H9 (cell line): ENCODE measurements at regions not wholly inside any gene's neighbourhood (a gene's known extent, or its start where the extent isn't known, plus 50 kb on each side); places are given as distances from the start of the nearest gene placed in this dataset.

Experiments
- DNase-seq: peaks from one replicate; pipeline ENCODE4 v3.0.0-alpha.2; 2017
- H2AFZ ChIP-seq: one replicate; pipeline ENCODE4 v1.6.1; 2013; ENCODE audit warnings: mild to moderate bottlenecking, low read length, control low read depth, moderate library complexity
- H2AK5ac ChIP-seq: 2 replicates; pipeline ENCODE4 v1.6.1; 2013; ENCODE audit warnings: low read length, control low read depth, mixed read lengths; ENCODE audit not compliant: insufficient read length
- H2BK120ac ChIP-seq: one replicate; pipeline ENCODE4 v1.6.1; 2013; ENCODE audit warnings: low read depth, mild to moderate bottlenecking, low read length, control low read depth, inconsistent platforms; ENCODE audit not compliant: poor library complexity, severe bottlenecking
- H2BK12ac ChIP-seq: 2 replicates; pipeline ENCODE4 v1.6.1; 2013; ENCODE audit warnings: low read length, control low read depth, mixed read lengths, low read depth; ENCODE audit not compliant: insufficient read length
- H2BK15ac ChIP-seq: 2 replicates; pipeline ENCODE4 v1.6.1; 2013; ENCODE audit warnings: low read depth, low read length, control low read depth
- H2BK20ac ChIP-seq: one replicate; pipeline ENCODE4 v1.6.1; 2013; ENCODE audit warnings: low read depth, mild to moderate bottlenecking, low read length, control low read depth, inconsistent platforms; ENCODE audit not compliant: poor library complexity, severe bottlenecking
- H2BK5ac ChIP-seq: 2 replicates; pipeline ENCODE4 v1.6.1; 2013; ENCODE audit warnings: low read length, control low read depth, mixed read lengths; ENCODE audit not compliant: insufficient read length
- H3K14ac ChIP-seq: 2 replicates; pipeline ENCODE4 v1.6.1; 2013; ENCODE audit warnings: low read length, control low read depth; ENCODE audit not compliant: insufficient read depth
- H3K18ac ChIP-seq: 2 replicates; pipeline ENCODE4 v1.6.1; 2013; ENCODE audit warnings: low read depth, mild to moderate bottlenecking, mixed read lengths, low read length, control low read depth; ENCODE audit not compliant: insufficient read length
- H3K23ac ChIP-seq: 2 replicates; pipeline ENCODE4 v1.6.1; 2013; ENCODE audit warnings: low read length, control low read depth, mixed read lengths, low read depth; ENCODE audit not compliant: insufficient read length
- H3K23me2 ChIP-seq: 2 replicates; pipeline ENCODE4 v1.6.1; 2013; ENCODE audit warnings: low read depth, mild to moderate bottlenecking, mixed read lengths, low read length, control low read depth; ENCODE audit not compliant: insufficient read length, poor library complexity, severe bottlenecking
- H3K27ac ChIP-seq: 2 replicates; pipeline ENCODE4 v1.5.1; 2013; ENCODE audit warnings: low read length, control low read depth, mixed read lengths, low read depth; ENCODE audit not compliant: insufficient read length
- H3K27me3 ChIP-seq: 2 replicates; pipeline ENCODE4 v1.6.1; 2013; ENCODE audit warnings: low read length, control low read depth, inconsistent platforms; ENCODE audit not compliant: insufficient read depth
- H3K4ac ChIP-seq: 2 replicates; pipeline ENCODE4 v1.6.1; 2013; ENCODE audit warnings: low read depth, mild to moderate bottlenecking, control low read depth, inconsistent platforms, low read length, moderate library complexity
- H3K4me1 ChIP-seq: 2 replicates; pipeline ENCODE4 v1.6.1; 2013; ENCODE audit warnings: low read length, control low read depth, inconsistent platforms; ENCODE audit not compliant: insufficient read depth
- H3K4me2 ChIP-seq: 2 replicates; pipeline ENCODE4 v1.6.1; 2013; ENCODE audit warnings: low read length, control low read depth, mixed read lengths; ENCODE audit not compliant: insufficient read length, insufficient read depth
- H3K56ac ChIP-seq: 2 replicates; pipeline ENCODE4 v1.6.1; 2013; ENCODE audit warnings: low read depth, mild to moderate bottlenecking, mixed read lengths, low read length, control low read depth; ENCODE audit not compliant: insufficient read length
- H3K79me1 ChIP-seq: 2 replicates; pipeline ENCODE4 v1.6.1; 2013; ENCODE audit warnings: low read depth, mild to moderate bottlenecking, moderate library complexity, low read length, control low read depth, inconsistent platforms; ENCODE audit not compliant: insufficient read depth, poor library complexity, severe bottlenecking
- H3K79me2 ChIP-seq: 2 replicates; pipeline ENCODE4 v1.6.1; 2013; ENCODE audit warnings: low read length, control low read depth, inconsistent platforms; ENCODE audit not compliant: insufficient read depth
- H3K9ac ChIP-seq: 2 replicates; pipeline ENCODE4 v1.6.1; 2013; ENCODE audit warnings: low read length, control low read depth, mixed read lengths; ENCODE audit not compliant: insufficient read length; ENCODE audit errors: extremely low read depth
- H3K9me3 ChIP-seq: one replicate; pipeline ENCODE4 v1.6.1; 2013; ENCODE audit warnings: low read depth, low read length, inconsistent platforms; ENCODE audit not compliant: control insufficient read depth
- H3T11ph ChIP-seq: one replicate; pipeline ENCODE4 v1.6.1; 2013; ENCODE audit warnings: mild to moderate bottlenecking, low read length, control low read depth, inconsistent platforms
- H4K20me1 ChIP-seq: one replicate; pipeline ENCODE4 v1.6.1; 2013; ENCODE audit not compliant: control insufficient read depth, insufficient read length, insufficient read depth
- H4K5ac ChIP-seq: 2 replicates; pipeline ENCODE4 v1.6.1; 2013; ENCODE audit warnings: low read depth, mild to moderate bottlenecking, mixed read lengths, low read length, control low read depth; ENCODE audit not compliant: insufficient read length
- H4K8ac ChIP-seq: replicated peaks from 2 replicates; pipeline ENCODE4 v1.6.1; 2013; ENCODE audit warnings: low read length, control low read depth, mixed read lengths, low read depth; ENCODE audit not compliant: insufficient read length
- H4K91ac ChIP-seq: 2 replicates; pipeline ENCODE4 v1.6.1; 2013; ENCODE audit warnings: low read depth, mild to moderate bottlenecking, moderate library complexity, mixed read lengths, low read length, control low read depth; ENCODE audit not compliant: insufficient read length
- H3K27ac Mint-ChIP-seq, 3 experiments: 2 replicates in 2 of 3; 3 replicates in 1 of 3; pipeline ENCODE4 v1.8.0; 2020 to 2021; ENCODE audit warnings: mixed read lengths in 3 of 3, mild to moderate bottlenecking in 1 of 3, moderate library complexity in 1 of 3
- H3K27me3 Mint-ChIP-seq: 2 replicates; pipeline ENCODE4 v1.8.0; 2021; ENCODE audit warnings: low read depth, mild to moderate bottlenecking, moderate library complexity, mixed read lengths
- H3K36me3 Mint-ChIP-seq, 3 experiments: 2 replicates in 2 of 3; 3 replicates in 1 of 3; pipeline ENCODE4 v1.8.0; 2020 to 2021; ENCODE audit warnings: low read depth in 3 of 3, mixed read lengths in 3 of 3; ENCODE audit not compliant: insufficient read depth in 1 of 3
- H3K4me1 Mint-ChIP-seq, 2 experiments: 2 replicates each; pipeline ENCODE4 v1.8.0; 2020; ENCODE audit warnings: mixed read lengths in 2 of 2
- H3K4me3 Mint-ChIP-seq, 2 experiments: 2 replicates in 1 of 2; 3 replicates in 1 of 2; pipeline ENCODE4 v1.8.0; 2020 to 2021; ENCODE audit warnings: mild to moderate bottlenecking in 2 of 2, mixed read lengths in 2 of 2, moderate library complexity in 1 of 2
- H3K9me3 Mint-ChIP-seq, 2 experiments: 2 replicates in 1 of 2; 3 replicates in 1 of 2; pipeline ENCODE4 v1.8.0; 2020; ENCODE audit warnings: mild to moderate bottlenecking in 2 of 2, mixed read lengths in 2 of 2, moderate library complexity in 1 of 2
- WGBS: extraction: QIAGEN DNeasy Blood & Tissue Kit; methylation state at CpG from one replicate; pipeline ENCODE4 v1.1.7; 2013; ENCODE audit warnings: missing lambda C conversion rate, low lambda C conversion rate, mixed read lengths; ENCODE audit not compliant: insufficient read length; ENCODE audit errors: extremely low coverage; 5-methylcytosine and 5-hydroxymethylcytosine counted together
- TF ChIP-seq, protein P1 (sequence below): fragments of 200-600 bp; sonication (generic); conservative IDR thresholded peaks from 3 replicates; pipeline ENCODE4 v1.8.0; 2021; ENCODE audit warnings: antibody characterized with exemption, mild to moderate bottlenecking

DNA sequence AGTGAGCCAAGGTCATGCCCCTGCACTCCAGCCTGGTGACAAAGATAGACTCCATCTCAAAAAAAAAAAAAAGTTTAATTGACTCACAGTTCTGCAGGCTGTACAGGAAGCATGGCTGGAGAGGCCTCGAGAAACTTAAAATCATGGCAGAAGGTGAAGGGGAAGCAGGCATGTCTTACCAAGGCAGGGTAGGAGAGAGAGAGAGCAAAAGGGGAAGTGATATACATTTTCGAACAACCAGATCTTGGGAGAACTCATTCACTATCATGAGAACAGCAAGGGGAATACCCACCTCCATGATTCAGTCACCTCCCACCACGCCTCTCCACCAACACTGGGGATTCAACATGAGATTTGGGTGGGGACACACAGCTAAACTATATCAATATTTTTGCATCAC is 315.2 kb upstream of the HTR2C start:
- Mint-ChIP-seq H3K36me3 (peaks cover 6 to 22% (median 21%) of the 10 kb centered on the region in 3 experiments), H3K9me3 (peaks cover 6 to 7% of the 10 kb centered on the region in 2 experiments; a peak in 3 of 5 replicates), H3K4me1 (peaks cover 3 to 5% of the 10 kb centered on the region in 2 experiments; a peak in 1 of 4 replicates), H3K27ac (no peak overlapping the region), H3K4me3 (no peak overlapping the region; a peak in 1 of 5 replicates), H3K27me3 (no peaks in the 10 kb centered on the region)
- no peak overlapping the region for H4K91ac ChIP-seq
- no CpG with 5 or more reads among the region's 3 CpGs for WGBS
- no peak overlapping the region for H2BK12ac ChIP-seq
- H3K56ac ChIP-seq = no peak overlapping the region
- H3K79me1 ChIP-seq = no peaks in the 10 kb centered on the region
- no peak overlapping the region for H2BK120ac ChIP-seq
- H3K23ac ChIP-seq = no peak overlapping the region
- H4K8ac ChIP-seq = no peak overlapping the region
- H4K5ac ChIP-seq = no peak overlapping the region
- no peak overlapping the region for H3K14ac ChIP-seq
- no peak overlapping the region for H3T11ph ChIP-seq
- H3K79me2 ChIP-seq = no peaks in the 10 kb centered on the region
- no peaks in the 10 kb centered on the region for H3K27me3 ChIP-seq
- H2AFZ ChIP-seq = no peak overlapping the region
- H2BK5ac ChIP-seq = no peak overlapping the region
- H3K4me1 ChIP-seq = no peaks in the 10 kb centered on the region
- no peak overlapping the region for H2BK20ac ChIP-seq
- H2BK15ac ChIP-seq = no peak overlapping the region
- no peak overlapping the region for H3K9ac ChIP-seq
- no peaks in the 10 kb centered on the region for H3K9me3 ChIP-seq
- no peak overlapping the region for H3K18ac ChIP-seq
- DNase-seq = no peak
- no peaks in the 10 kb centered on the region for H3K23me2 ChIP-seq
- no peak overlapping the region for H3K4me2 ChIP-seq
- TF ChIP-seq, protein P1, sequence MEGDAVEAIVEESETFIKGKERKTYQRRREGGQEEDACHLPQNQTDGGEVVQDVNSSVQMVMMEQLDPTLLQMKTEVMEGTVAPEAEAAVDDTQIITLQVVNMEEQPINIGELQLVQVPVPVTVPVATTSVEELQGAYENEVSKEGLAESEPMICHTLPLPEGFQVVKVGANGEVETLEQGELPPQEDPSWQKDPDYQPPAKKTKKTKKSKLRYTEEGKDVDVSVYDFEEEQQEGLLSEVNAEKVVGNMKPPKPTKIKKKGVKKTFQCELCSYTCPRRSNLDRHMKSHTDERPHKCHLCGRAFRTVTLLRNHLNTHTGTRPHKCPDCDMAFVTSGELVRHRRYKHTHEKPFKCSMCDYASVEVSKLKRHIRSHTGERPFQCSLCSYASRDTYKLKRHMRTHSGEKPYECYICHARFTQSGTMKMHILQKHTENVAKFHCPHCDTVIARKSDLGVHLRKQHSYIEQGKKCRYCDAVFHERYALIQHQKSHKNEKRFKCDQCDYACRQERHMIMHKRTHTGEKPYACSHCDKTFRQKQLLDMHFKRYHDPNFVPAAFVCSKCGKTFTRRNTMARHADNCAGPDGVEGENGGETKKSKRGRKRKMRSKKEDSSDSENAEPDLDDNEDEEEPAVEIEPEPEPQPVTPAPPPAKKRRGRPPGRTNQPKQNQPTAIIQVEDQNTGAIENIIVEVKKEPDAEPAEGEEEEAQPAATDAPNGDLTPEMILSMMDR = no peak
- H3K4ac ChIP-seq = no peak overlapping the region
- H3K27ac ChIP-seq = no peak overlapping the region
- H2AK5ac ChIP-seq = no peak overlapping the region
- H4K20me1 ChIP-seq = no peaks in the 10 kb centered on the region
